ENCODE measurements at regions not wholly inside any gene's neighbourhood (a gene's known extent, or its start where the extent isn't known, plus 50 kb on each side); places are given as distances from the start of the nearest gene placed in this dataset.
"Not testable (repeated sequence)": the region's sequence is repeated elsewhere in the genome, so short reads cannot be mapped to it uniquely, and the experiment has no call there.

GRCh38 chr20:7734216-7734615, 206.0 kb downstream of the HAO1 start:
- no peak for FAIRE-seq

- FAIRE-seq = no peak
Observed at GRCh38 chr20:7736336-7736735, 203.9 kb downstream of the HAO1 start.

- FAIRE-seq = no peak
Observed at GRCh38 chr20:7741866-7742265, 198.4 kb downstream of the HAO1 start.

GRCh38 chr20:7742479-7742878, 197.8 kb downstream of the HAO1 start:
- no peak for FAIRE-seq

GRCh38 chr20:7744411-7744810, 195.8 kb downstream of the HAO1 start:
- FAIRE-seq = no peak

- no peak for FAIRE-seq
Observed at GRCh38 chr20:7748624-7749023, 191.6 kb downstream of the HAO1 start.

GRCh38 chr20:7754102-7754501, 186.2 kb downstream of the HAO1 start:
- FAIRE-seq = no peak

GRCh38 chr20:7758406-7758805, 181.9 kb downstream of the HAO1 start:
- FAIRE-seq = no peak

- no peak for FAIRE-seq
Observed at GRCh38 chr20:7760247-7761031, 179.8 kb downstream of the HAO1 start.

- no peak for FAIRE-seq
Observed at GRCh38 chr20:7765221-7765620, 175.0 kb downstream of the HAO1 start.

GRCh38 chr20:7770046-7770445, 170.2 kb downstream of the HAO1 start:
- FAIRE-seq = no peak

GRCh38 chr20:7770578-7770977, 169.7 kb downstream of the HAO1 start:
- no peak for FAIRE-seq

GRCh38 chr20:7772371-7772770, 167.9 kb downstream of the HAO1 start:
- no peak for FAIRE-seq

- FAIRE-seq = no peak
Observed at GRCh38 chr20:7773511-7773910, 166.7 kb downstream of the HAO1 start.

GRCh38 chr20:7775072-7775471, 165.2 kb downstream of the HAO1 start:
- FAIRE-seq = no peak

GRCh38 chr20:7776148-7776547, 164.1 kb downstream of the HAO1 start:
- no peak for FAIRE-seq

GRCh38 chr20:7790189-7790588, 150.1 kb downstream of the HAO1 start:
- FAIRE-seq = no peak

- no peak for FAIRE-seq
Observed at GRCh38 chr20:7792150-7792869, 147.9 kb downstream of the HAO1 start.

- no peak for FAIRE-seq
Observed at GRCh38 chr20:7798176-7798575, 142.1 kb downstream of the HAO1 start.

GRCh38 chr20:7799862-7800261, 140.4 kb downstream of the HAO1 start:
- no peak for FAIRE-seq

- not testable (repeated sequence) for FAIRE-seq
Observed at GRCh38 chr20:7803411-7804151, 136.7 kb downstream of the HAO1 start.

- no peak for FAIRE-seq
Observed at GRCh38 chr20:7806831-7807230, 133.4 kb downstream of the HAO1 start.

GRCh38 chr20:7817286-7817685, 123.0 kb downstream of the HAO1 start:
- no peak for FAIRE-seq

GRCh38 chr20:7818477-7818876, 121.8 kb downstream of the HAO1 start:
- FAIRE-seq = no peak

Measured in TTC549 (cell line).